HG02610 (cell line): ENCODE measurements at regions not wholly inside any gene's neighbourhood (a gene's known extent, or its start where the extent isn't known, plus 50 kb on each side); places are given as distances from the start of the nearest gene placed in this dataset.

Experiments
- ATAC-seq: cut with Tn5 transposase; IDR thresholded peaks from one replicate; pipeline ENCODE4 v1.9.1; 2021; ENCODE audit warnings: mild to moderate bottlenecking, moderate library complexity; ENCODE audit not compliant: unreplicated experiment

- no peak for ATAC-seq
Observed at GRCh38 chr4:166481055-166481454, 608.0 kb downstream of the TLL1 start.

- ATAC-seq = no peak
Observed at GRCh38 chr4:166481739-166482138, 608.7 kb downstream of the TLL1 start.

- ATAC-seq = no peak
Observed at GRCh38 chr4:166482758-166483157, 609.7 kb downstream of the TLL1 start.

GRCh38 chr4:166491635-166492034, 618.6 kb downstream of the TLL1 start:
- ATAC-seq = no peak

GRCh38 chr4:166493924-166494345, 620.9 kb downstream of the TLL1 start:
- no peak for ATAC-seq

GRCh38 chr4:166498546-166498945, 625.5 kb downstream of the TLL1 start:
- no peak for ATAC-seq

GRCh38 chr4:166499820-166500219, 626.8 kb downstream of the TLL1 start:
- ATAC-seq = no peak

- ATAC-seq = peak; percentile 63
Observed at GRCh38 chr4:166501941-166502382, 628.9 kb downstream of the TLL1 start.

- no peak for ATAC-seq
Observed at GRCh38 chr4:166502660-166503059, 629.6 kb downstream of the TLL1 start.

GRCh38 chr4:166506051-166506450, 633.0 kb downstream of the TLL1 start:
- no peak for ATAC-seq

- no peak for ATAC-seq
Observed at GRCh38 chr4:166512267-166512666, 639.2 kb downstream of the TLL1 start.

GRCh38 chr4:166518315-166518714, 645.3 kb downstream of the TLL1 start:
- no peak for ATAC-seq

GRCh38 chr4:166518776-166519175, 645.7 kb downstream of the TLL1 start:
- ATAC-seq = no peak

- ATAC-seq = no peak
Observed at GRCh38 chr4:166519774-166520173, 646.7 kb downstream of the TLL1 start.

GRCh38 chr4:166527500-166527899, 654.5 kb downstream of the TLL1 start:
- ATAC-seq = no peak

- no peak for ATAC-seq
Observed at GRCh38 chr4:166531703-166532102, 658.7 kb downstream of the TLL1 start.

GRCh38 chr4:166535865-166536264, 662.8 kb downstream of the TLL1 start:
- no peak for ATAC-seq

- ATAC-seq = no peak
Observed at GRCh38 chr4:166538491-166539005, 665.5 kb downstream of the TLL1 start.

- no peak for ATAC-seq
Observed at GRCh38 chr4:166546009-166546408, 673.0 kb downstream of the TLL1 start.

GRCh38 chr4:166577639-166578038, 656.7 kb downstream of the SPOCK3 start:
- no peak for ATAC-seq

GRCh38 chr4:166585491-166585890, 648.8 kb downstream of the SPOCK3 start:
- no peak for ATAC-seq

GRCh38 chr4:166594326-166594946, 639.9 kb downstream of the SPOCK3 start:
- ATAC-seq = peak; percentile 87

GRCh38 chr4:166600264-166600663, 634.0 kb downstream of the SPOCK3 start:
- ATAC-seq = no peak
